HL-60 (cell line): ENCODE measurements at regions not wholly inside any gene's neighbourhood (a gene's known extent, or its start where the extent isn't known, plus 50 kb on each side); places are given as distances from the start of the nearest gene placed in this dataset.

Experiments
- DNase-seq, 2 experiments: peaks; one replicate each; pipeline ENCODE4 v3.0.0-alpha.2; 2010 to 2020; ENCODE audit warnings: low read depth in 1 of 2, low spot score in 1 of 2
- H3K27ac ChIP-seq: fragments of 250-450 bp; sonication (Bioruptor Pico); replicated peaks from 2 replicates; pipeline ENCODE4 v1.5.1; 2020; ENCODE audit warnings: mild to moderate bottlenecking, moderate library complexity
- H3K27me3 ChIP-seq: fragments of 250-450 bp; sonication (Bioruptor Pico); 2 replicates; pipeline ENCODE4 v1.5.1; 2021; ENCODE audit warnings: mild to moderate bottlenecking, moderate library complexity; ENCODE audit not compliant: insufficient read depth, poor library complexity, severe bottlenecking
- H3K4me3 ChIP-seq: replicated peaks from 2 replicates; pipeline ENCODE4 v1.5.1; 2011; ENCODE audit warnings: mild to moderate bottlenecking, control low read depth, low read length; ENCODE audit not compliant: insufficient read depth
- CTCF ChIP-seq: IDR thresholded peaks from one replicate; pipeline ENCODE4 v1.5.1; 2011; ENCODE audit warnings: low read length, control low read depth, inconsistent platforms; ENCODE audit not compliant: insufficient read depth
- GABPA ChIP-seq: IDR thresholded peaks from 2 replicates; pipeline ENCODE4 v1.6.1; 2012; ENCODE audit warnings: low read depth
- POLR2AphosphoS5 ChIP-seq: IDR thresholded peaks from 2 replicates; pipeline ENCODE4 v1.6.1; 2012; ENCODE audit warnings: low read depth
- SPI1 ChIP-seq: IDR thresholded peaks from 2 replicates; pipeline ENCODE4 v1.6.1; 2012; ENCODE audit warnings: low read depth, mild to moderate bottlenecking, borderline replicate concordance
- TF ChIP-seq, protein P1 (sequence below): IDR thresholded peaks from 2 replicates; pipeline ENCODE4 v1.6.1; 2012; ENCODE audit warnings: low read depth; ENCODE audit not compliant: insufficient replicate concordance

- H3K27ac ChIP-seq, result no peak overlapping the region
- TF ChIP-seq CTCF, result no peak
- TF ChIP-seq, protein P1, sequence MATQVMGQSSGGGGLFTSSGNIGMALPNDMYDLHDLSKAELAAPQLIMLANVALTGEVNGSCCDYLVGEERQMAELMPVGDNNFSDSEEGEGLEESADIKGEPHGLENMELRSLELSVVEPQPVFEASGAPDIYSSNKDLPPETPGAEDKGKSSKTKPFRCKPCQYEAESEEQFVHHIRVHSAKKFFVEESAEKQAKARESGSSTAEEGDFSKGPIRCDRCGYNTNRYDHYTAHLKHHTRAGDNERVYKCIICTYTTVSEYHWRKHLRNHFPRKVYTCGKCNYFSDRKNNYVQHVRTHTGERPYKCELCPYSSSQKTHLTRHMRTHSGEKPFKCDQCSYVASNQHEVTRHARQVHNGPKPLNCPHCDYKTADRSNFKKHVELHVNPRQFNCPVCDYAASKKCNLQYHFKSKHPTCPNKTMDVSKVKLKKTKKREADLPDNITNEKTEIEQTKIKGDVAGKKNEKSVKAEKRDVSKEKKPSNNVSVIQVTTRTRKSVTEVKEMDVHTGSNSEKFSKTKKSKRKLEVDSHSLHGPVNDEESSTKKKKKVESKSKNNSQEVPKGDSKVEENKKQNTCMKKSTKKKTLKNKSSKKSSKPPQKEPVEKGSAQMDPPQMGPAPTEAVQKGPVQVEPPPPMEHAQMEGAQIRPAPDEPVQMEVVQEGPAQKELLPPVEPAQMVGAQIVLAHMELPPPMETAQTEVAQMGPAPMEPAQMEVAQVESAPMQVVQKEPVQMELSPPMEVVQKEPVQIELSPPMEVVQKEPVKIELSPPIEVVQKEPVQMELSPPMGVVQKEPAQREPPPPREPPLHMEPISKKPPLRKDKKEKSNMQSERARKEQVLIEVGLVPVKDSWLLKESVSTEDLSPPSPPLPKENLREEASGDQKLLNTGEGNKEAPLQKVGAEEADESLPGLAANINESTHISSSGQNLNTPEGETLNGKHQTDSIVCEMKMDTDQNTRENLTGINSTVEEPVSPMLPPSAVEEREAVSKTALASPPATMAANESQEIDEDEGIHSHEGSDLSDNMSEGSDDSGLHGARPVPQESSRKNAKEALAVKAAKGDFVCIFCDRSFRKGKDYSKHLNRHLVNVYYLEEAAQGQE, result no peak
- no peak for TF ChIP-seq POLR2AphosphoS5
- no peak for TF ChIP-seq GABPA
- no peak for TF ChIP-seq SPI1
- no peaks in the 10 kb centered on the region for H3K27me3 ChIP-seq
- no peak for DNase-seq
- no peak overlapping the region for H3K4me3 ChIP-seq
These were observed 395.8 kb upstream of the MAF start for GRCh38 chr16:79996321-79996720.

DNA sequence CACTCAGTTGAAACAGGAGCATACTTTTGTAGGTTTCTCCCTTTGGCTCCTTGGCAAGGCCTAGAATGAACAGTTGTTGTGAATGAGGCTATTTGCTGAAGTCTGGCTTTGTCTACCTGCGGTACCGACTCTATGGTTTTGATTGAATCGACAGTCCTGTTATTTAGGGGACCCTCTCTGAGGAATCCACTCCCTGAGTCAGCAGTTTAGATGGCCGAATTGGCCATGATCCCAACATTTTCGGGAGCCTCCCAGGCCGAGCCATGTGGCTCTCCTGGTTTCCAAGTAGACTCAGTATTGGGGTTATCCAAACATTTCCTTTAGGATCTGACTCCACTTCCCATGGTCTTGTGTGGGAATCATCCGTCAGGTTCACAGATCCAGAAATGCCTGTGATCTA, 394.8 kb upstream of the MAF start:
- TF ChIP-seq POLR2AphosphoS5 (no peak), GABPA (no peak), SPI1 (no peak), CTCF (no peak)
- TF ChIP-seq, protein P1, result no peak
- no peaks in the 10 kb centered on the region for H3K27me3 ChIP-seq
- no peak for DNase-seq
- no peak overlapping the region for H3K4me3 ChIP-seq
- no peak overlapping the region for H3K27ac ChIP-seq

DNA sequence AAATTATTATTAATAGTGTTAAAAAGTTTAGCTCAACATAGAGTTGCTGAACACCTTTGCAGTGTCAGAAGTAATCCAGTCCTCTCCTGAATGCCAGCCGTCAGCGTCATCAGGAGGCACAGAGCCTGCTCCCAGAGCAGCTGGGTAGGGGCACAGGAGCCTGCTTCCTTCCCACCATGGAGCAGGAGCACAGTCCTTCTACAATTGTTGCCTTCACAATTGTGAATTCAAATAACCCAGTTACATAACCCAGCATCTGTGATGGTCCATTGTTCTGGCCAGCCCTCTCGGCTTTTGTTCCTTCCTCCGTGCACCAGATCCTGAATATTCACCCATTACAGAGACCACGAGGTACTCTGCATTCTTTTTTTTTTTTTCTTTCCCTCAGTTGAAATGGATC, 393.9 kb upstream of the MAF start:
- H3K27me3 ChIP-seq, result no peaks in the 10 kb centered on the region
- H3K27ac ChIP-seq, result no peak overlapping the region
- H3K4me3 ChIP-seq, result no peak overlapping the region
- no peak for DNase-seq
- no peak for TF ChIP-seq GABPA
- TF ChIP-seq, protein P1, result no peak
- no peak for TF ChIP-seq POLR2AphosphoS5
- no peak for TF ChIP-seq CTCF
- TF ChIP-seq SPI1, result no peak
